ENCODE measurements at regions not wholly inside any gene's neighbourhood (a gene's known extent, or its start where the extent isn't known, plus 50 kb on each side); places are given as distances from the start of the nearest gene placed in this dataset.

- peak overlapping the region in 2 of 10 donors; percentile 18 to 19 for H3K4me3 Mint-ChIP-seq
- peaks cover 0 to 9% (median 6%) of the 10 kb centered on the region in 5 donors for H3K36me3 Mint-ChIP-seq
- H3K4me1 ChIP-seq (ENCODE audit: control insufficient read depth in 2 of 2, insufficient read depth in 2 of 2, low read length in 2 of 2): peaks cover 0 to 21% of the 10 kb centered on the region in 2 donors
- H3K27ac Mint-ChIP-seq: peak overlapping the region in 4 of 9 donors; percentile 3 to 68 (median 14)
- H3K27me3 ChIP-seq (ENCODE audit: control insufficient read depth in 2 of 2, insufficient read depth in 2 of 2, low read length in 2 of 2): no peaks in the 10 kb centered on the region
- H3K9me3 ChIP-seq (ENCODE audit: control insufficient read depth in 2 of 3, low read length in 3 of 3): no peaks in the 10 kb centered on the region
- peaks cover 0 to 6% (median 0%) of the 10 kb centered on the region in 5 donors for H3K27me3 Mint-ChIP-seq
- peaks cover 17 to 42% (median 29%) of the 10 kb centered on the region in 7 donors for H3K4me1 Mint-ChIP-seq
- ATAC-seq (peak; percentile 37), DNase-seq (peak in 3 of 9 donors; percentile 17 to 21 (median 21))
- H3K27ac ChIP-seq (ENCODE audit: low read depth, low read length): no peak overlapping the region
- H3K4me3 ChIP-seq (ENCODE audit: low read length): no peak overlapping the region
- POLR2A ChIA-PET: interaction anchor here (0.6 to 1.3 kb wide), 8 partner anchors 8 to 358 kb away, joined by 3 to 4 read pairs (median 3); no protein-coding TSS in a partner anchor
- intact Hi-C loops (cut with micrococcal nuclease): no loop called here
- no peaks in the 10 kb centered on the region for H3K36me3 ChIP-seq (ENCODE audit: control insufficient read depth in 2 of 3, insufficient read depth in 3 of 3, low read length in 3 of 3)
- H3K9me3 Mint-ChIP-seq: peaks cover 0 to 13% (median 7%) of the 10 kb centered on the region in 11 donors
- CTCF ChIA-PET: interaction anchor here (0.8 to 1.4 kb wide), 5 partner anchors 9 to 516 kb away, joined by 3 to 6 read pairs (median 3); no protein-coding TSS in a partner anchor
These were observed 161.6 kb upstream of the NCK2 start for GRCh38 chr2:105582952-105583660.

DNA sequence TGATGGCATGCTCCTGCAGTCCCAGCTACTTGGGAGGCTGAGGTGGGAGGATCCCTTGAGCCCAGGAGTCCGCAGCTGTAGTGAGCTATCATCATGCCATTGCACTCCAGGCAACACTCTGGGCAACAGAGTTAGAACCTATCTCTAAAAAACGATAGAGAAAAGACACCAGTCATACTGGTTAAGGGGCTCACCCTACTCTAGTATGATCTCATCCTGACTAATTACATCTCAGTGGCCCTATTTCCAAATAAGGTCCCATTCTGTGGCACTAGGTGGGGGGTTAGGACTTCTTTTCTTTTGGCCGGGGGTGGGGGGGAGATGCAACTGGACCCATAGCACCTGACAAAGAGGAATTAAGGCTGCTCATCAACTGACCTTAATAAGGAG is 163.2 kb upstream of the NCK2 start:
- Mint-ChIP-seq H3K36me3 (no peaks in the 10 kb centered on the region), H3K27me3 (peaks cover 0 to 6% (median 0%) of the 10 kb centered on the region in 5 donors), H3K4me1 (peaks cover 20 to 45% (median 32%) of the 10 kb centered on the region in 7 donors), H3K4me3 (no peak overlapping the region), H3K9me3 (peaks cover 0 to 4% (median 0%) of the 10 kb centered on the region in 11 donors), H3K27ac (peak overlapping the region in 1 of 9 donors; percentile 51)
- H3K4me3 ChIP-seq (ENCODE audit: low read length): no peak overlapping the region
- DNase-seq: no peak
- intact Hi-C loops (cut with micrococcal nuclease): no loop called here
- H3K27ac ChIP-seq (ENCODE audit: low read depth, low read length): no peak overlapping the region
- H3K9me3 ChIP-seq (ENCODE audit: control insufficient read depth in 2 of 3, low read length in 3 of 3): no peaks in the 10 kb centered on the region
- POLR2A ChIA-PET: no interaction called here
- no peaks in the 10 kb centered on the region for H3K36me3 ChIP-seq (ENCODE audit: control insufficient read depth in 2 of 3, insufficient read depth in 3 of 3, low read length in 3 of 3)
- H3K27me3 ChIP-seq (ENCODE audit: control insufficient read depth in 2 of 2, insufficient read depth in 2 of 2, low read length in 2 of 2): no peaks in the 10 kb centered on the region
- CTCF ChIA-PET: interaction anchor here (1.0 kb wide), 1 partner anchor 503 kb away, joined by 3 read pairs; no protein-coding TSS in a partner anchor
- H3K4me1 ChIP-seq (ENCODE audit: control insufficient read depth in 2 of 2, insufficient read depth in 2 of 2, low read length in 2 of 2): peaks cover 2 to 25% of the 10 kb centered on the region in 2 donors
- ATAC-seq: no peak

- ChIA-PET POLR2A (no interaction called here), CTCF (interaction anchor here (1.0 kb wide), 1 partner anchor 504 kb away, joined by 3 read pairs; no protein-coding TSS in a partner anchor)
- H3K27me3 ChIP-seq (ENCODE audit: control insufficient read depth in 2 of 2, insufficient read depth in 2 of 2, low read length in 2 of 2): no peaks in the 10 kb centered on the region
- Mint-ChIP-seq H3K36me3 (no peaks in the 10 kb centered on the region), H3K4me3 (no peak overlapping the region), H3K4me1 (peaks cover 23 to 50% (median 37%) of the 10 kb centered on the region in 7 donors), H3K9me3 (peaks cover 0 to 4% (median 0%) of the 10 kb centered on the region in 11 donors), H3K27ac (peak overlapping the region in 2 of 9 donors; percentile 32 to 61), H3K27me3 (peaks cover 0 to 6% (median 0%) of the 10 kb centered on the region in 5 donors)
- no peak for ATAC-seq
- DNase-seq: no peak
- no peaks in the 10 kb centered on the region for H3K36me3 ChIP-seq (ENCODE audit: control insufficient read depth in 2 of 3, insufficient read depth in 3 of 3, low read length in 3 of 3)
- intact Hi-C loops (cut with micrococcal nuclease): no loop called here
- no peak overlapping the region for H3K4me3 ChIP-seq (ENCODE audit: low read length)
- no peaks in the 10 kb centered on the region for H3K9me3 ChIP-seq (ENCODE audit: control insufficient read depth in 2 of 3, low read length in 3 of 3)
- H3K4me1 ChIP-seq (ENCODE audit: control insufficient read depth in 2 of 2, insufficient read depth in 2 of 2, low read length in 2 of 2): peaks cover 3 to 30% of the 10 kb centered on the region in 2 donors
- H3K27ac ChIP-seq (ENCODE audit: low read depth, low read length): no peak overlapping the region
These were observed 163.7 kb upstream of the NCK2 start for GRCh38 chr2:105580870-105581554.

- H3K27ac Mint-ChIP-seq: no peak overlapping the region
These were observed 164.5 kb upstream of the NCK2 start for GRCh38 chr2:105580216-105580615.

DNA sequence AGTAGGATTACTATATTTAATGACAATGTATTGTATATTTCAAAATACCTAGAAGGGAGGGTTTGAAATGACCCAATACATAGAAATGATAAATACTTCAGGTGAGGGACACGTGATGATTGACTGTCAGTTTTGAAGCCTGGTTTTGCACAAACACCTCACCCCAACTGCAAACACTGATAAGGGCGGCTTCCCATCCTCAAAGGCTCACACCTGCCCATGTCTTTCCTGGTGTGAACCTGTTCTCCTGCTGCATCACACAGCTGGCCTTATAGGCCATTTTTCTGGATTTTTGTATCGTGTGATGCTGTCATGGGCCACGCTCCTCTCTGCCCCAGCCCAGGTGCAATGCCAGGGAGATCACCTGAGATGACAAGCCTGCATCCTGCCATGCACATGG is 166.5 kb upstream of the NCK2 start:
- intact Hi-C loops (cut with micrococcal nuclease): loop anchor here (5.0 to 10.0 kb wide), 8 partner anchors 219 to 1007 kb away; no protein-coding TSS in a partner anchor
- Histone ChIP-seq H3K9me3 (ENCODE audit: control insufficient read depth in 2 of 3, low read length in 3 of 3) (no peaks in the 10 kb centered on the region), H3K4me3 (ENCODE audit: low read length) (no peak overlapping the region), H3K36me3 (ENCODE audit: control insufficient read depth in 2 of 3, insufficient read depth in 3 of 3, low read length in 3 of 3) (no peaks in the 10 kb centered on the region), H3K27me3 (ENCODE audit: control insufficient read depth in 2 of 2, insufficient read depth in 2 of 2, low read length in 2 of 2) (no peaks in the 10 kb centered on the region), H3K4me1 (ENCODE audit: control insufficient read depth in 2 of 2, insufficient read depth in 2 of 2, low read length in 2 of 2) (peaks cover 3 to 23% of the 10 kb centered on the region in 2 donors), H3K27ac (ENCODE audit: low read depth, low read length) (no peak overlapping the region)
- Mint-ChIP-seq H3K36me3 (no peaks in the 10 kb centered on the region), H3K4me1 (peaks cover 13 to 34% (median 28%) of the 10 kb centered on the region in 7 donors), H3K9me3 (no peaks in the 10 kb centered on the region), H3K4me3 (no peak overlapping the region), H3K27me3 (peaks cover 0 to 10% (median 0%) of the 10 kb centered on the region in 5 donors), H3K27ac (peak overlapping the region in 1 of 9 donors; percentile 38)
- POLR2A ChIA-PET: interaction anchor here (0.8 to 1.9 kb wide), 5 partner anchors 18 to 587 kb away, joined by 3 to 6 read pairs (median 3); no protein-coding TSS in a partner anchor
- DNase-seq: no peak
- no peak for ATAC-seq
- CTCF ChIA-PET: interaction anchor here (0.5 to 3.4 kb wide), 7 partner anchors 221 to 895 kb away, joined by 3 to 20 read pairs (median 8); no protein-coding TSS in a partner anchor

More at GRCh38 chr2:105580216-105580615, 164.5 kb upstream of the NCK2 start:
- DNase-seq (no peak), ATAC-seq (no peak)
- H3K36me3 Mint-ChIP-seq: no peaks in the 10 kb centered on the region
- ChIA-PET CTCF (interaction anchor here (1.4 kb wide), 1 partner anchor 518 kb away, joined by 3 read pairs; no protein-coding TSS in a partner anchor), POLR2A (interaction anchor here (0.8 kb wide), 1 partner anchor 166 kb away, joined by 3 read pairs; no protein-coding TSS in a partner anchor)
- Histone ChIP-seq H3K4me1 (ENCODE audit: control insufficient read depth in 2 of 2, insufficient read depth in 2 of 2, low read length in 2 of 2) (peaks cover 3 to 35% of the 10 kb centered on the region in 2 donors), H3K4me3 (ENCODE audit: low read length) (no peak overlapping the region), H3K9me3 (ENCODE audit: control insufficient read depth in 2 of 3, low read length in 3 of 3) (no peaks in the 10 kb centered on the region), H3K36me3 (ENCODE audit: control insufficient read depth in 2 of 3, insufficient read depth in 3 of 3, low read length in 3 of 3) (no peaks in the 10 kb centered on the region), H3K27me3 (ENCODE audit: control insufficient read depth in 2 of 2, insufficient read depth in 2 of 2, low read length in 2 of 2) (no peaks in the 10 kb centered on the region), H3K27ac (ENCODE audit: low read depth, low read length) (no peak overlapping the region)
- H3K4me3 Mint-ChIP-seq: no peak overlapping the region
- peaks cover 0 to 8% (median 0%) of the 10 kb centered on the region in 5 donors for H3K27me3 Mint-ChIP-seq
- H3K4me1 Mint-ChIP-seq: peaks cover 25 to 54% (median 41%) of the 10 kb centered on the region in 7 donors
- H3K9me3 Mint-ChIP-seq: peaks cover 0 to 4% (median 0%) of the 10 kb centered on the region in 11 donors
- intact Hi-C loops (cut with micrococcal nuclease): no loop called here

- Mint-ChIP-seq H3K36me3 (no peaks in the 10 kb centered on the region), H3K4me1 (peaks cover 13 to 31% (median 24%) of the 10 kb centered on the region in 7 donors), H3K9me3 (no peaks in the 10 kb centered on the region), H3K27ac (peak overlapping the region in 2 of 9 donors; percentile 28 to 55), H3K27me3 (peaks cover 0 to 8% (median 0%) of the 10 kb centered on the region in 5 donors), H3K4me3 (no peak overlapping the region)
- Histone ChIP-seq H3K9me3 (ENCODE audit: control insufficient read depth in 2 of 3, low read length in 3 of 3) (no peaks in the 10 kb centered on the region), H3K4me3 (ENCODE audit: low read length) (no peak overlapping the region), H3K36me3 (ENCODE audit: control insufficient read depth in 2 of 3, insufficient read depth in 3 of 3, low read length in 3 of 3) (no peaks in the 10 kb centered on the region), H3K4me1 (ENCODE audit: control insufficient read depth in 2 of 2, insufficient read depth in 2 of 2, low read length in 2 of 2) (peaks cover 3 to 19% of the 10 kb centered on the region in 2 donors), H3K27me3 (ENCODE audit: control insufficient read depth in 2 of 2, insufficient read depth in 2 of 2, low read length in 2 of 2) (no peaks in the 10 kb centered on the region), H3K27ac (ENCODE audit: low read depth, low read length) (no peak overlapping the region)
- ATAC-seq (no peak), DNase-seq (no peak)
- ChIA-PET CTCF (interaction anchor here (0.5 to 3.4 kb wide), 10 partner anchors 178 to 895 kb away, joined by 3 to 20 read pairs (median 5); no protein-coding TSS in a partner anchor), POLR2A (interaction anchor here (0.8 to 1.9 kb wide), 6 partner anchors 18 to 588 kb away, joined by 3 to 6 read pairs (median 3); no protein-coding TSS in a partner anchor)
- intact Hi-C loops (cut with micrococcal nuclease): loop anchor here (2.0 to 10.0 kb wide), 12 partner anchors 161 to 1007 kb away; no protein-coding TSS in a partner anchor
These were observed 166.9 kb upstream of the NCK2 start for GRCh38 chr2:105577762-105578161.
